H1 (cell line): ENCODE measurements at regions not wholly inside any gene's neighbourhood (a gene's known extent, or its start where the extent isn't known, plus 50 kb on each side); places are given as distances from the start of the nearest gene placed in this dataset.

Source experiments
- CTCF ChIA-PET: fragments of 300-600 bp; sonication (Branson Sonifier 250); formaldehyde crosslinking; loops from one replicate; lab custom pipeline; 2021; ENCODE audit not compliant: partially characterized antibody; lab: Charles Lee
- POLR2A ChIA-PET: fragments of 300-600 bp; sonication (Branson Sonifier 250); formaldehyde crosslinking; loops from one replicate; lab custom pipeline; 2021; ENCODE audit warnings: inconsistent platforms; ENCODE audit not compliant: partially characterized antibody; lab: Charles Lee
- DNase-seq, 2 experiments: peaks; one replicate each; pipeline versions ENCODE4 v3.0.0 to v3.0.0-alpha.2; 2010 to 2022; ENCODE audit warnings: low spot score in 2 of 2, low read depth in 1 of 2, mixed read lengths in 1 of 2
- FAIRE-seq: peaks from 2 replicates; lab custom pipeline; 2011; peaks lifted over from hg19 to GRCh38; lab: Jason Lieb, UNC
- H2AFZ ChIP-seq: 2 replicates; pipeline ENCODE4 v1.8.1; 2012; ENCODE audit warnings: low read length, inconsistent platforms
- H2AK5ac ChIP-seq: 2 replicates; pipeline ENCODE4 v1.6.1; 2013; ENCODE audit warnings: low read depth, low read length
- H2BK120ac ChIP-seq: replicated peaks from 2 replicates; pipeline ENCODE3; 2013; ENCODE audit warnings: low read depth, low read length, inconsistent platforms
- H2BK12ac ChIP-seq: 2 replicates; pipeline ENCODE4 v1.6.1; 2013; ENCODE audit warnings: low read depth, low read length
- H2BK15ac ChIP-seq: 2 replicates; pipeline ENCODE4 v1.6.1; 2013; ENCODE audit warnings: low read length
- H2BK20ac ChIP-seq: 2 replicates; pipeline ENCODE4 v1.6.1; 2013; ENCODE audit warnings: low read length
- H2BK5ac ChIP-seq: 2 replicates; pipeline ENCODE4 v1.6.1; 2013; ENCODE audit warnings: low read depth, low read length
- H3K14ac ChIP-seq: 2 replicates; pipeline ENCODE4 v1.6.1; 2013; ENCODE audit warnings: inconsistent platforms; ENCODE audit not compliant: insufficient read length
- H3K18ac ChIP-seq: 2 replicates; pipeline ENCODE4 v1.6.1; 2013; ENCODE audit warnings: low read length; ENCODE audit errors: extremely low read depth
- H3K23ac ChIP-seq: 2 replicates; pipeline ENCODE4 v1.6.1; 2013; ENCODE audit warnings: inconsistent platforms; ENCODE audit not compliant: insufficient read length
- H3K23me2 ChIP-seq: 2 replicates; pipeline ENCODE4 v1.6.1; 2013; ENCODE audit warnings: low read depth, low read length
- H3K27ac ChIP-seq: 2 replicates; pipeline ENCODE4 v1.6.1; 2011; ENCODE audit warnings: low read depth, low read length, inconsistent platforms
- H3K27me3 ChIP-seq, 4 experiments: replicated peaks in 1 of 4; 1 replicate in 1 of 4; 2 replicates in 3 of 4; pipeline versions ENCODE4 v1.6.1 to v1.8.1; 2011 to 2013; ENCODE audit warnings: low read length in 3 of 4, mild to moderate bottlenecking in 3 of 4, inconsistent platforms in 2 of 4, mixed read lengths in 2 of 4, moderate library complexity in 1 of 4; ENCODE audit not compliant: control insufficient read depth in 3 of 4, insufficient read depth in 3 of 4; ENCODE audit errors: extremely low read depth in 1 of 4
- H3K36me3 ChIP-seq, 4 experiments: 2 replicates each; pipeline versions ENCODE4 v1.6.1 to v1.8.1; 2011 to 2013; ENCODE audit warnings: mild to moderate bottlenecking in 4 of 4, low read length in 3 of 4, moderate library complexity in 2 of 4, control low read depth in 1 of 4, inconsistent platforms in 1 of 4; ENCODE audit not compliant: insufficient read depth in 4 of 4, control insufficient read depth in 2 of 4
- H3K4ac ChIP-seq: replicated peaks from 2 replicates; pipeline ENCODE3; 2013; ENCODE audit warnings: low read length, low read depth, mixed read lengths, inconsistent platforms; ENCODE audit not compliant: insufficient read length
- H3K4me1 ChIP-seq, 4 experiments: replicated peaks in 1 of 4; 1 replicate in 1 of 4; 2 replicates in 3 of 4; pipeline versions ENCODE4 v1.6.1 to v1.8.1; 2011 to 2013; ENCODE audit warnings: low read length in 3 of 4, inconsistent platforms in 2 of 4, mixed read lengths in 1 of 4; ENCODE audit not compliant: insufficient read depth in 4 of 4, control insufficient read depth in 3 of 4
- H3K4me2 ChIP-seq, 2 experiments: 2 replicates each; pipeline versions ENCODE4 v1.6.1 to v1.8.1; 2011 to 2013; ENCODE audit warnings: low read depth in 2 of 2, low read length in 2 of 2, control low read depth in 1 of 2, inconsistent platforms in 1 of 2, mild to moderate bottlenecking in 1 of 2; ENCODE audit not compliant: insufficient read depth in 1 of 2
- H3K4me3 ChIP-seq, 4 experiments: fragments of 200-600, 300-600 bp in 1 of 4; sonication (generic), shearing (Covaris generic), sonication (Bioruptor Twin) in 1 of 4; 2 replicates each; pipeline versions ENCODE4 v1.5.1 to v1.8.1; 2011 to 2016; ENCODE audit warnings: low read length in 4 of 4, low read depth in 3 of 4, control low read depth in 2 of 4, inconsistent platforms in 2 of 4, mild to moderate bottlenecking in 2 of 4, mixed read lengths in 1 of 4, moderate library complexity in 1 of 4; ENCODE audit not compliant: insufficient read depth in 2 of 4; ENCODE audit errors: extremely low read depth in 1 of 4
- H3K56ac ChIP-seq: replicated peaks from 2 replicates; pipeline ENCODE3; 2013; ENCODE audit warnings: low read depth, mild to moderate bottlenecking, mixed read lengths, low read length, inconsistent platforms; ENCODE audit not compliant: insufficient read length
- H3K79me1 ChIP-seq: 2 replicates; pipeline ENCODE4 v1.6.1; 2013; ENCODE audit warnings: low read depth, low read length, control low read depth
- H3K79me2 ChIP-seq, 2 experiments: 2 replicates each; pipeline versions ENCODE4 v1.6.1 to v1.8.1; 2012 to 2013; ENCODE audit warnings: low read length in 2 of 2, mild to moderate bottlenecking in 2 of 2, inconsistent platforms in 1 of 2; ENCODE audit not compliant: insufficient read depth in 2 of 2, control insufficient read depth in 1 of 2
- H3K9ac ChIP-seq, 4 experiments: replicated peaks in 1 of 4; 1 replicate in 1 of 4; 2 replicates in 3 of 4; pipeline versions ENCODE4 v1.6.1 to v1.8.1; 2011 to 2013; ENCODE audit warnings: low read depth in 3 of 4, low read length in 3 of 4, control low read depth in 2 of 4, mild to moderate bottlenecking in 2 of 4, moderate library complexity in 2 of 4, inconsistent platforms in 1 of 4; ENCODE audit errors: extremely low read depth in 1 of 4
- H3K9me3 ChIP-seq, 2 experiments: 2 replicates each; pipeline versions ENCODE4 v1.6.1 to v1.8.1; 2012 to 2013; ENCODE audit warnings: mild to moderate bottlenecking in 2 of 2, moderate library complexity in 2 of 2, control low read depth in 1 of 2, inconsistent platforms in 1 of 2, low read depth in 1 of 2, low read length in 1 of 2, mixed read lengths in 1 of 2; ENCODE audit not compliant: insufficient read depth in 2 of 2
- H4K20me1 ChIP-seq, 2 experiments: replicated peaks in 1 of 2; 2 replicates each; pipeline versions ENCODE3 to v1.8.1; 2011 to 2013; ENCODE audit warnings: inconsistent platforms in 2 of 2, low read length in 2 of 2, mild to moderate bottlenecking in 1 of 2; ENCODE audit not compliant: insufficient read depth in 2 of 2, control insufficient read depth in 1 of 2
- H4K5ac ChIP-seq: 2 replicates; pipeline ENCODE4 v1.6.1; 2013; ENCODE audit warnings: low read length, low read depth, mixed read lengths, inconsistent platforms; ENCODE audit not compliant: insufficient read length
- H4K8ac ChIP-seq: 2 replicates; pipeline ENCODE4 v1.8.0; 2013; ENCODE audit warnings: mild to moderate bottlenecking, moderate library complexity, low read length, inconsistent platforms; ENCODE audit not compliant: insufficient read depth; ENCODE audit errors: extremely low read depth
- H4K91ac ChIP-seq: replicated peaks from 2 replicates; pipeline ENCODE3; 2013; ENCODE audit warnings: low read length, mixed read lengths, inconsistent platforms; ENCODE audit not compliant: insufficient read length
- CREB1 ChIP-seq: IDR thresholded peaks from 2 replicates; pipeline ENCODE4 v1.6.1; 2012; ENCODE audit warnings: inconsistent platforms
- CTCF ChIP-seq, 3 experiments: IDR thresholded peaks; 1 replicate in 2 of 3; 2 replicates in 1 of 3; pipeline versions ENCODE4 v1.5.1 to v1.6.1; 2011; ENCODE audit warnings: low read length in 3 of 3, mild to moderate bottlenecking in 3 of 3, inconsistent platforms in 2 of 3, low read depth in 1 of 3, moderate library complexity in 1 of 3; ENCODE audit not compliant: insufficient read depth in 1 of 3; ENCODE audit errors: control extremely low read depth in 1 of 3
- EP300 ChIP-seq, 2 experiments: IDR thresholded peaks; 1 replicate in 1 of 2; 2 replicates in 1 of 2; pipeline ENCODE4 v1.6.1; 2011 to 2012; ENCODE audit warnings: low read depth in 2 of 2, low read length in 2 of 2, mild to moderate bottlenecking in 2 of 2, borderline replicate concordance in 1 of 2, inconsistent platforms in 1 of 2, moderate library complexity in 1 of 2
- GTF2F1 ChIP-seq: IDR thresholded peaks from 2 replicates; pipeline ENCODE4 v1.6.1; 2012; ENCODE audit warnings: low read depth, low read length, improper control_type of control experiment, borderline replicate concordance
- JUN ChIP-seq: IDR thresholded peaks from 2 replicates; pipeline ENCODE4 v1.6.1; 2011; ENCODE audit warnings: low read depth, mild to moderate bottlenecking, improper control_type of control experiment, low read length
- JUND ChIP-seq: IDR thresholded peaks from 2 replicates; pipeline ENCODE4 v1.6.1; 2011; ENCODE audit warnings: mild to moderate bottlenecking, improper control_type of control experiment, low read length
- MAX ChIP-seq: IDR thresholded peaks from 2 replicates; pipeline ENCODE4 v1.6.1; 2012; ENCODE audit warnings: inconsistent platforms
- NRF1 ChIP-seq: IDR thresholded peaks from 2 replicates; pipeline ENCODE4 v1.6.1; 2011; ENCODE audit warnings: mild to moderate bottlenecking, low read depth, low read length, improper control_type of control experiment
- RAD21 ChIP-seq, 2 experiments: IDR thresholded peaks in 1 of 2; conservative IDR thresholded peaks in 1 of 2; 2 replicates each; pipeline ENCODE4 v1.6.1; 2011; ENCODE audit warnings: low read depth in 2 of 2, low read length in 2 of 2, improper control_type of control experiment in 1 of 2, inconsistent platforms in 1 of 2, mild to moderate bottlenecking in 1 of 2, moderate library complexity in 1 of 2
- RXRA ChIP-seq: IDR thresholded peaks from 2 replicates; pipeline ENCODE4 v1.6.1; 2011; ENCODE audit warnings: low read depth, mild to moderate bottlenecking, low read length, moderate library complexity; ENCODE audit not compliant: insufficient read depth
- SP2 ChIP-seq: IDR thresholded peaks from 2 replicates; pipeline ENCODE4 v1.6.1; 2012; ENCODE audit warnings: mild to moderate bottlenecking, low read length, inconsistent platforms
- ZNF274 ChIP-seq: IDR thresholded peaks from 2 replicates; pipeline ENCODE4 v1.7.0; 2012; ENCODE audit warnings: low read length, borderline replicate concordance; ENCODE audit errors: extremely low read depth
- WGBS, 2 experiments: shearing (Covaris generic) in 1 of 2; methylation state at CpG; one replicate each; pipeline versions ENCODE4 v1.1.6 to v1.1.7; 2013 to 2015; ENCODE audit warnings: low lambda C conversion rate in 2 of 2, mixed read lengths in 2 of 2, inconsistent platforms in 1 of 2, low coverage in 1 of 2, missing lambda C conversion rate in 1 of 2; ENCODE audit not compliant: insufficient replicate concordance in 2 of 2, insufficient coverage in 1 of 2, insufficient read length in 1 of 2; ENCODE audit errors: extremely low coverage in 1 of 2, missing lambda C conversion rate in 1 of 2; 5-methylcytosine and 5-hydroxymethylcytosine counted together

- DNase-seq (no peak), FAIRE-seq (no peak)
- no peak overlapping the region for H2BK120ac ChIP-seq
- H3K4me2 ChIP-seq = no peak overlapping the region
- H3K56ac ChIP-seq = no peak overlapping the region
- H3K9ac ChIP-seq = no peak overlapping the region
- no peaks in the 10 kb centered on the region for H3K9me3 ChIP-seq
- H4K5ac ChIP-seq = no peak overlapping the region
- no peaks in the 10 kb centered on the region for H3K23me2 ChIP-seq
- H3K23ac ChIP-seq = no peak overlapping the region
- TF ChIP-seq JUN = no peak
- no peak for TF ChIP-seq RAD21 (IDR thresholded peaks at IDR 0.05 in 1 of 2, conservative IDR thresholded peaks at IDR 0.05 in 1 of 2; ENCODE audit: low read depth in 2 of 2, low read length in 2 of 2)
- TF ChIP-seq JUND = no peak
- TF ChIP-seq ZNF274 = no peak
- TF ChIP-seq MAX = no peak
- TF ChIP-seq RXRA = no peak
- TF ChIP-seq EP300 (IDR thresholded peaks at IDR 0.05; ENCODE audit: borderline replicate concordance in 1 of 2, low read depth in 2 of 2, low read length in 2 of 2) = no peak
- no peak for TF ChIP-seq CTCF (IDR thresholded peaks at IDR 0.05; ENCODE audit: control extremely low read depth in 1 of 3, insufficient read depth in 1 of 3, low read depth in 1 of 3, low read length in 3 of 3)
- no peak for TF ChIP-seq SP2
- TF ChIP-seq NRF1 = no peak
- no peak for TF ChIP-seq CREB1
- TF ChIP-seq GTF2F1 = no peak
- H3K4ac ChIP-seq = no peak overlapping the region
- ChIA-PET CTCF (no interaction called here), POLR2A (no interaction called here)
- no peak overlapping the region for H3K27ac ChIP-seq
- H2BK5ac ChIP-seq = no peak overlapping the region
- no peak overlapping the region for H2BK12ac ChIP-seq
- no peak overlapping the region for H2BK15ac ChIP-seq
- H3K36me3 ChIP-seq = no peaks in the 10 kb centered on the region
- H3K4me3 ChIP-seq = no peak overlapping the region
- H3K79me1 ChIP-seq = no peaks in the 10 kb centered on the region
- H3K79me2 ChIP-seq = no peaks in the 10 kb centered on the region
- no peaks in the 10 kb centered on the region for H4K20me1 ChIP-seq
- no peak overlapping the region for H2AFZ ChIP-seq
- WGBS, 2 experiments = 84% methylated on average over 4 of the region's 4 CpGs; no CpG with 5 or more reads in 1 of the 2 experiments
- no peak overlapping the region for H4K8ac ChIP-seq
- no peak overlapping the region for H2AK5ac ChIP-seq
- H3K14ac ChIP-seq = no peak overlapping the region
- no peak overlapping the region for H2BK20ac ChIP-seq
- H3K27me3 ChIP-seq = no peaks in the 10 kb centered on the region
- no peak overlapping the region for H4K91ac ChIP-seq
- no peak overlapping the region for H3K18ac ChIP-seq
- H3K4me1 ChIP-seq = peaks cover 0 to 12% (median 3%) of the 10 kb centered on the region in 4 experiments; a peak in 4 of 7 replicates
Measured at GRCh38 chr3:110234831-110235230, 836.8 kb upstream of the NECTIN3 start.
